NCI-H1048 (cell line): ENCODE measurements at regions not wholly inside any gene's neighbourhood (a gene's known extent, or its start where the extent isn't known, plus 50 kb on each side); places are given as distances from the start of the nearest gene placed in this dataset.

Experiments used
- DNase-seq: peaks from one replicate; lab custom pipeline; 2025; lab: John Stamatoyannopoulos, UW

DNA sequence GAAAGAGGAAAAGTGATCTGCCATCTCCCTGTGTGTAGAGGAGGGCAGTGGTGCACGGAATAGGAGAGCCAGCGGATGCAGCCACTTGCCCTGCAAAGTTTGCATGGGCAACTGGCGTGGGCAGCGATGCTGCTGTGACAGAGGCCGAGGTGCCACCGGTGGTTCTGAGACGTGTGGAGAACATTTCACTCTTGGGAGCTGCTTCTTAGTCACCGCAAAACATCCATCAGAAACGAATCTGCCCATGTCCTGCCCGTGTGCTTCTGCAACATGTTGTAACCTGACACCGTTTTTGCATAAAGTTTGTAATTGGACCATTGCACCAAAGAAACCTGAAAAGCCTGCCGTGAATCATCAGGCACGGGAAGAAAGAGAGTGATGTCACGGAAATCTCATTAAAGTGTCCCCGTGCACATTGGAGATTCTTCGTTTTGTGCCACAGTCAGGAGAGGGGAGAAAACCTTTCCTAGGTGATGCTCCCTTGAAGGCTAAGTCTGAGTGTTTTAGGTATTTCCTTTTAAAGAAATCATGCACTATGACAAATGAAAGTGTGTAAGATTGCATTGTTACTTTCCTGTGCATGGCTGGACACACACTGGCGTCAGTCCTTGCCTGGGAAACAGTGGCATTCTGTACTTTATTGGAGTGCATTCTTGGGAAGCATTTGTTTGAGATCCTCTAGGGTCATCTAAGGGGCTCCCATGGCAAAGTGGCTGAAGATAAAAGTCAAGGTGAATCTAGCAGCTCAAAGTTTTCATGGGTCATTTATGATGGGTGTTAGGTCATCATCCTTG lies 302.6 kb downstream of the KLF6 start:
- peak; percentile 88 for DNase-seq

DNA sequence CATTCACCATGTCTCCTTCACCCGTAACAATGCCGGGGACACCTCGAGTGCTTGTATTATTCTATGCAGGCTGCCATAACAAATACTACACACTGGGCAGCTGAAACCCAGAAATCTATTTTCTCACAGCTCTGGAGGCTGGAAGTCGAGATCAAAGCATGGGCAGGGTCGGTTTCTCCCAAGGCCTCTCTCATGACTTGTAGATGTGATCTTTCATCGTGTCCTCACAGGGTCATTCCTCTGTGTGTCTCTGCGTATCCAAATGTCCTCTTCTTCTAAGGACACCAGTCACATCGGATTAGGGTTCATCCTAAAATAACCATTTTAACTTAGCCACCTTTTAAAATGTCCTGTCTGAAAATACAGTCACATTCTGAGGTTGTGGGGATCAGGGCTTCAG lies 303.5 kb downstream of the KLF6 start:
- no peak for DNase-seq

DNA sequence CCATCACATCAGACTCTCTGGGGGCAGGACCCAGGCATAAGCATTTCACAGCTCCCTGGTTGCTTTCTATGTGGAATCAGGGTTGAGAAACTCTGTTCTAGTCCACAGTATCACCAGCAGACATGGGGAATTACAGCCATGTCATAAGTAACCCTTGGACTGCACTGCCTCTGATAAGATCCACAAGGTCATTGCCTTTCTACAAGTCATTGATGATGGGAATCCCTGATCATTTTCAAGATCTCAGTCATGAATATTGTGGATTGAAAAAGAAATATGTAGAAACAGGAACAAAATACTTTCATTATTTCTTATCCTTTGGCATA lies 304.1 kb downstream of the KLF6 start:
- DNase-seq = no peak

DNA sequence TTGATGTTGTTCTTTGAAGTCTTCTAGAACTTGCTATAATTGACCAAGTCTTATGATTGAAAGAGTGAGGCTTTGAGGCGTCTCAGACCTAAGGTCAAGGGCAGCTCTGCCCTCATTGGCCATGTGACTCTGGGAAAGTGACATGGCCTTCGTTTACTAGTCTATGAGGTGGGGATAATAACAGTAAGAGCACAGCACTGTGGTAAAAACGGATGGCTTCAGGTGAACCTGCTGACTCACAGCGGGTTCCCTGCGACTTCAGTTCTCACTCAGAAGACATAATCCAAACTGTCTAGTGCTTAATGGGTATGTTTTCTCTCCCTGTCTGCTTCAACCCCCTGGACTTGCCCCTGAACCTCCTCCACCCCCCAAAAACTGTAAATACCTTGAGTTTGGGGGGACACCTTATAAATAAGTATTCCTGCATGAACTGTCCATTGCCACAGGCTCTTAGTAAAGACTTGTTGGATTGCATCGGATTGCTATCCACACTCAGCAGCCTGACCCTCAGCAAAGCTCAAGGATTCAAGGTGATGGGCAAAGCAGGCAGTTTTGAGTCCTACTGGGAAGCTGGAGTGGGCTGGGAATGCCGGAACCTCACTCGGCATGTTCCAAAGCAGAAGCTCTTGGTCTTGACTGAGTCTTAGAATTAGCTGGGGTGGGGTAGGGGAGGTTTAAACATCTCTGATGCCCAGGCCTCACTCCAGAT lies 304.6 kb downstream of the KLF6 start:
- no peak for DNase-seq

DNA sequence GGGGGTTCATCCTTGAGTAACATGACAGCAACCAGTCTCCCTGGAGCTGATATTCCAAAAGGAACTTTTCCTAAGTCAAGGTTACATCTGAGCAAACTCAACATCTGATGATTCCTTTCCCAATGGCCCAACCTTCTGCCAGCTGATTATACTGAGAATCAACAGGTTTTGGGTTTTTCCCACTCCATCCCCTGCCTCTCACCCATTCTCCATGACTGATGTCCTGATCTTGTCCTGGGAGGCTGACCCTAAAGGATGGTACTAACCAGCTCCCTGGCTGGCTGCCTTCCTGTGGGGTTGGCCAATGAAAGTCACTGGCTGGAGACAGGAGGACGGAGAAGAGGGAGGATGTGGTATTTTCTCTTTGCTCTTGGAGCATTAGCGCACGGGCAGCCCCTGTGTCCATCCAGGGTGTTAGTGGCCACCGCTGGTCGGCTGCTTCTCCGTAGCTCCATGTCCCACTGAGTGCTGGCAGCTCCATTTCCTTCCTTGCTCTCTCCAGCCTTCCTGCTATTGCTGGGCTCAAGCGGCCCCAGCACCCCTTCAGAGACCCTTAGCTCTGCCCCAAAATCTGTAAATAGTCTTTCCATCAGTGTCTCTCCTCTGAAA lies 306.2 kb upstream of the PITRM1 start:
- DNase-seq = no peak

DNA sequence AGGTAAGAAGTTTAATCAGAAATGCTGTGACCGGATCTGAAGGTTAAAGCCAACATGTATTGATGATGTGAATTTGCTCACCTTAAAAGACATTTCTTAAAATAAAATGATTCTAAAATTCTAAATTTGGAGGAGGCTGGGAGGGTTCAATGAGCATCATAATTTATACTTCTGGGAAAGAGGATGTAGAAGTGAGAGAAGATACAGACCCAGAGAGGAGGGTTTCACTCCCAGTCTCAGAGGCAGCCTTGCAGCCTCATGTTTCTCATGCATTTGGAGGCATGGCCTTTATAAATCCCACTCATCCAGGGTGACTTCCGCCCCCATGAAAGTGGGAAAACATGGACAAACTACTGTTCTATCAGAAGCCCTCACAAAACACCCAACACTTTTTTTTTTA lies 305.6 kb upstream of the PITRM1 start:
- no peak for DNase-seq

DNA sequence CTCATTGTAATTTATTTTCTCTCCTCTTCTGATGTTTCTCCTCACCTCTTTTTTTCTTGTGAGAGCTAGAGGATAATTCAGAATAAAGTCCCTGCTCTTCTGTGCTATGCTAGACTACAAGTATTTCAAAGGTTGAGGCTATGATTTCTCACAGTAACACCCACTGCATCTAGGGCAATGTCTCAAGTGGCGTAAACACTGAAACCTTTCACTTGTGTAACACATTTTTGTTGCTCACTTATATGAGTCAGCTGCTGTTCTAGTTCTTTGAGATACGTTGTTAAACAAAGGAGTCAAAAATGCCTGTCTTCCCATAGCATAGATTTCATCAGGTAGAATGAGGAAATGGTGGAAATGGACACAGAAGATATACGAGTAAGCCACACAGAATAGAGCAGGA lies 305.1 kb upstream of the PITRM1 start:
- no peak for DNase-seq

DNA sequence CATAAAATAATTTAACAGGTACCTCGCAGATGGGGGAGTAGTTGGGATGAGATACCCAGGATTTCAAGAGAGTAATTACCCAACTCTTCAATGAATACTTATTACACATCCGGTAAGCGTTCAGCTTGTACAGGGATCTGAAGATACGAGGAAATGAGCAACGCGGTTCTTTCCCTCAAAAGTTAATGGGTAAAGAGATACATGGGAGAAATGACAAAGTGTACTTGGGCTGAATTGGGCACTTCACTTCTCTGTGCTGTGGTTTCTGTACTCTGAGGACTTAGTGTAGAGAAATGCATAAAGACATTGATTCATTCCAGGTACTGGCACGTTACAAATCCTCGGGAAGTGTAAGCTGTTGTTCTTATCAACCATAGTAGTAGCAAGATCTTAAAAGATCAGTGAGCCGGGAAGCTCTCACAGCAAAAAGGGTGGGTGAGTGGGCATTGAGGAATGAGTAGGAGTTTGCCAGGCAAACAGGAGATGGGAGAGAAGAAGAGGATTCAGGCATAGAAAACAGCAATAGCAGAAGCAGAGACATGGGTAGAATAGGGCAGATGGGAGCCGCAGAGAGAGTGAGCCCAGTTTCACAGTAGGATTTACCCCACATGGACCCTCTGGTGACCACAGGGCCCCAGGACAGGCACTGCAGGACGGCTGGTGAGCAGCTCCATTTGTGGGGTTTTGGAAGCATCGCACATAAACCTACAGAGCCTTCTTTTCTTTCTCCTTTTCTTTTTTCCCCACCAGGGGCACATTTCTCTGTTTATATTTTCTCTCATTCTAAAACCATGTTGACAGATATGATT lies 304.3 kb upstream of the PITRM1 start:
- no peak for DNase-seq

DNA sequence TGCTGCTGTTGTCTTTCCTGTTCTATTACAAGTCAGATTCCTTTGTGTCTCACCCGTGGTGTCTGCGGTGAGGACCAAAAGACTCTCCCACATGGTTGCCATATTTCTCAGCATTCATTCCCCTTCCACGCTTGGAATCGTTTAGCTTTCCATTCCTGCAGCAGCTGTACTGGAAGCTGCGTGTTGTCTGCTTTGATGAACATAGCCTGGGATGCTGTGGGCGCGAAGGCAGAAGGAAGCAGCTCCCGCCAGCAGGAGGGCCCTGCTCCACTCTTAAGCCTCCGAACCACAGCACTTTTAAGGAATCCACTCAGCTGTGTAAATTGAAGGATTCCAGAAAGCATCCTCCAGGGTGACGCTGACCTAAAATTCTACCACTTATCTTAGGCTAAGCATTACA lies 303.6 kb upstream of the PITRM1 start:
- DNase-seq = no peak

DNA sequence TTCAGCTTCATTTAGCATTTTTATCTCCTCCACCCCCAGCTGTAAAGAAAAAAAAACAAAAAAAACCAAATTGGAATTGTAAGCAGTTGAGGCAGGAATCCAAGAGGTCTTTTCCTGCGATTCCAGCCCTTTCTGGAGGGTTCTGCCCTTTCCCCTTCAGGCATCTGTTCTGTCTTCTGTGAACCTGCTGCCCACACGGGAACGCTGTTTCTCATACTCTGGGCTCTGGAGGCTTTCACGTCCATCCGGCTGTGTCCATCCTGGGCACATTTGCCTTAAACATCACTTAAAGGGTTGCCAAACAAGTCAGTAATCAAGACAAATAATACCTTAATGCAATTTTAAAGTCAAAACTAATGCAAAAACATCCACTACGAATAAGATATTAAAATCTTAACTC lies 302.8 kb upstream of the PITRM1 start:
- DNase-seq = no peak

DNA sequence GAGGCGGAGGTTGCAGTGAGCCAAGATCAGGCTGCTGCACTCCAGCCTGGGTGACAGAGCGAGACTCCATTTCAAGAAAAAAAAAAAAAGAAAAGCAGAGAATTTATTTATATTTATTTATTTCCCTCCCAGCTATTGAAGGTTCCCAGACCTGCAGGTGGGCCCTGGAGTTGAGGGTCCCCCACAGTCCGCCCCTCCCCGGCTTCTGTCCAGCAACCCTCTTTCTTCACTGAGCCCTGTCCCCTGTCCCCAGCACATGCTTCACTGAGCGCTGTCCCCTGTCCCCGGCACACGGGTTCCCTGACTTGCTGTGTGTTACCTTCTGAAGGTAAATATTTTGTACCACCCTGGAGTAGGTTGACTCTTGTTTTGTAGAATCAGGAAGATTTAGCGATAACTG lies 301.7 kb upstream of the PITRM1 start:
- no peak for DNase-seq

DNA sequence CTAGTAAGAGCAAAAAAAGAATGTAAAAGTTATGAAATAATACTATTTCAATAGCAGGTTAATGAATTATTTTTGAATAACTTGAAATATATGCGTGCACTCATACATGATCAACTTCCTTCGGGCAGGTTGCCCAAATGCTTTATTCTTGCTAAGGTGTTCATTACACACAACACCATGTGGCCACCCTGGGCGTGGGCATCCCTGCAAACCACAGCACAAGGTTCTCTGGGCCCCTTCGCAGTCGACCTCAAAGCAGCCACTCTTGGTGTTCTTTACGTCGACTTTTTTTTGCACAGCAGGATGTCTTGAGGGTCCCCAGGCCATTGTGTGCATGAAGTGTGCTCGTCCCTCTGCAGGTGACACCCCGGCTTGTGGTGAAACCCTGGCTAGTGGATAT lies 300.7 kb upstream of the PITRM1 start:
- DNase-seq = no peak

DNA sequence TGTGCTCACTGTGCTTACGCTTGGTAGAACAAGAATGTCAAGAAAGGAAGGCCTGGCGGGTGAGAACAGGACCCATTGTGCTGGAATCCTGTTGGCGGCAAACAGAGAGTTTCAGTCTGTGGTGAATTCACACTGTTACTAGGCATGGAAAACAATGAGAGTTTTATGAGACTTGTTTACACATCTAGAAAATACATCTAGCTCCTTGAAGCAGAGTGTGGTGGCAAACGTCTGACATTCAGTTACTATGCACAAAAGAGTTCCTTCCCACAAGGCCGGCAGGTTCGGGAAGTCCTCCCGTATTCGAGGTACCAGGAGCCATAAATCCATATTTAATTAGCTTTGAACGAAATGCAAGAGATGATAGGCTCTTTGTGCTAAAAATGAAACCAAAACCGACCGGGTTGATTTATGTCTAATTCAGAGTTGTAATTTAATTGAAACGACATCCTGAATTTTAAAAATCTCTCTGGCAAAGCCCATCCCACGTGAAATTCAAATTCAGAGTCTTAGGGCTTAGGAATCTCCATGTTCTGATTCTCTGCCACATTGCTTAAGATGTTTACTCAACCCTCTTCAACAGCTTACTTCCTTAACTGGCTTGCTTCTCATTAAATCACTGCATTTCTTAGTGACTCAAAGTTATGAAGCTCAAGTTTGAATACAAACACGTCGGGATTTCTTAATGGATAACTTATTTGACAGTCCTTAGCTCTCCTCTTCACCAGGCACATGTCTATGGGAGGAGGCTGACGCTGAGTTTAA lies 299.9 kb upstream of the PITRM1 start:
- DNase-seq = no peak

DNA sequence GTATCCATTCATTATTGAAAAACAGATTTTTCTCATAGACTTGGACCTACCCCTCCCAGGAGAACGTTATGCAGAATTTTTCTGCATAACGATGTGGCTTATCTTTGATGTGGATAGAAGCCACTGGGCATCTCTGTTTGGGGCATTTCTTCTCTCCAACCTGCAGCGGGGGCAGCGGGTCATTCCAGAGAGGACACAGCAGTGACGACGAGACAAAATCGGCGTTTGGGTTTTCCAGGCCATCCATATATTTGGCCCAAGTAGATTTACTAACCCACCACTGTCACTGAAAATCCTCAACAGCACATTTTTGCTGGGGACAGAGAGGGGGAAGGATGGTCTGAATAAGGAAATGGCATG lies 299.3 kb upstream of the PITRM1 start:
- no peak for DNase-seq

DNA sequence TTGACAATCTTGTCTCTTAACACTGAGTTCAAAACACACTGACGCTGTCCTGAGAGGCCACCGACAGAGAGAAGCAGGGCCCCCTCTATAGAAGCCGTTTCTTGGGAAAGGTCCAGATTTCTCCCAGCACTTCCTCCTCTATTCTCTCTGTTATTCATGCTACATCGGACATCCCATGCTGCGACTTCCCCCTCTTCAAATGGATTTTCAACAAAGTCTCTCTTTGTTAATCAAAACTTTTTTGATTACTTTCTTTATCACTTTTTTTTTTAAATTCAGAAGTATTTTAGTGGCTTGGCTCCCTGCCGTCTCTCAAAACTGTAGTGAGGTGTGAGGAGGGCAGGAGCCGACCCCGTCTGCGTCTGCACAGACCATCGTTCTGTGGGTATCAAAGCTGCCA lies 298.9 kb upstream of the PITRM1 start:
- no peak for DNase-seq

DNA sequence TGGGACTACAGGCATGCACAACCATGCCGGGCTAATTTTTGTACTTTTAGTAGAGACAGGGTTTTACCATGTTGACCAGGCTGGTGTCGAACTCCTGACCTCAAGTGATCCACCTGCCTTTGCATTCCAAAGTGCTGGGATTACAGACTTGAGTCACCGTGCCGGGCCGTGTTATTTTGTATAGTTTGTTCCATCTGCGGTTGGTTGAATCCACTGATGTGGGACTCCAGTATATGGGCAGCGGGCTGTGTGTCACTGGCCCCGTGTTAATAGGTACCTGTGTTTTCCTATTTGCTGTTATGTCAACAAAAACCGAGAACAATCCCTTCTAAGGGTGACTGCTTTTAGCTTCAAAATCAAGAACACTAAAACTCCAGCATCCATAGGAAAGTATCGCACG lies 297.6 kb upstream of the PITRM1 start:
- DNase-seq = no peak

DNA sequence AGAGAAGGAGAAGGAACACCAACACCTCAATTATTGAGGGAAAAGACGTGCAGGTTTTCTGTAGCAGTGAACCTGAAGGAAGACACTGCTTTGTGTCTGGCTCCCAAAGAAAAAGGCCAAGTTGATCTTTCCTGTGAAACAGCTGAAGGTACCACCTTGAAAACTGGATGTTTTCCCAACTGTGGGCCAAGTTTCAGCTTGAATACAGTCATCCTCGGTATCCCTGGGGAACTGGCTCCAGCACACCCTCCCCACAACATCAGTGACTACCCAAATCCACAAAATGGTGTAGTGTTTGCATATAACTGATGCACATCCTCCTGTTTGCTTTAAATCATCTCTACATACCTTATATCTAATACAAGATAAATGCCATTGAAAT lies 297.0 kb upstream of the PITRM1 start:
- DNase-seq = no peak

DNA sequence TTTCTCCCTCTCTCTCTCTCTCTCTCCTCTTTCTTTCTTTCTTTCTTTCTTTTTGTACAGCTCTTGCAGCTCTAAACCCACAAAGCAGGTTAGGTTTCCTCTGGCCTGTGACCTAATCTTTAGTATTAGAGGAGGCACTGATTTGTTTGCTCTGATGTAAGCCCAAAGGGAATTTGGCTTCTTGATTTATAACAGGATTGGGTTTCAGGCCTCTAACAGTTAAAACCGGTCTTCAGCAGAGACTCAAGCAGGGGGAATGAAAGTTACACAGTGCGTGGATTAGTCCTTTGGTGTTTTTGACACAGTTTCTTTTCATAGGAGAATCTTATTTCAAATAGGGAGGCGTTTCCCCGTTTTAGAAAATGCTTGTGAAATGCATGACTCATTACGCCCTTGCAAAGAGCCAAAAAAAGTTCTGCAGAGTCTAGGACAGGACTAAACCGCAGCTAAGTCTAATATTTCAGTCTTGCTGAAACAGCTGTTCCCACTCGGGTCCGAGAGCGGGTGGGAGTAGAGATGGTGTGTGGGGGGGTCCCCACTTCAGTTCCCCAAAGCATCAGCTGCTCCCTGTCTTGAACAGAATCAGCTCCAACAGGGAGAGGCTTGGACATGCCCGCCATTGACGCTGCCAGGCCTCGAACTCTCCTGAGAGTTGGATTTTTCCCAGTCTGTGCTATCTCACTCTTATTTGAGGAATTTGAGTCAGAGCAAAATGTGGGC lies 296.5 kb upstream of the PITRM1 start:
- no peak for DNase-seq

DNA sequence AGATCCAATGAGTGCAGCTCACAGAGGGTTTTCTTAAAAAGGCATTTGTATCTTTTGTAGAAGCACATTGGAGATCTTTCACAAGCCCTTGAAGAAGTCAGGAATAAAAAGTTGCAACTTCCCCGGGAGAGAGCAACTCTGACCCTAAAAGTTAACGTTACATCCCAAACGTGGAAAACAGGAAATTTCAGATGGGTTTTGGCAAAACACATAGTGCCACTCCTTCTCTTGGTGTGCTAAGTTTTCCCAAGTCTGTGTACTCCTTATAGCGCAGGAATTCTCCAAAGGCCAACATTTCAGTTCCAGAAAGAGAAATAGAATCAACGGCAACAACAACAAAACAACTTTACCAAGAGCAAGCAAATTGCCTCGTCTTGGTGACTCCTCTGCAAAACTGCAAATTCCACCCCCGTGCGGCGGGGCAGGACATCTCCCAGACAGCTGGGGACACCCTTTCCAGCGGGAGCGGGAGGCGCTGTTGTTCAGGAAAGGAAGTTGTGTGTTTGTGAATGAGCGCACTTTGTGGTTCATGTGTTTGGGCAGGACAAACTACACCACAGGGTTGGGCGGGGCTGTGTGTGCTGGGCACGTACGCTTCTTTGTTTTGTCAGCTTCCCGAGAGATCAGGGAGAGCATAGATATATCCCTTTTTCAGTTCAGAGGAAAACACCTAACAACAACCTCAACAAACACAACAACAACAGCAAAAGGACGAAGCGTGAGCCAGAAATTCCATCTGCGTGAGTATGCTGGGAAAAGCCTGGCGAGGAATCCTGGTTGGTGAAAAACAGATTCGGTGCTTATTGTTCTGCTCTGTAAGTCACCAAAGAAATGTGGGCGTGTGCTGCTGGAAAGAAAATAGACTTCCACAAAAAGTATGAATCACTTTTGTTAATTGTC lies 294.7 kb upstream of the PITRM1 start:
- DNase-seq = no peak

DNA sequence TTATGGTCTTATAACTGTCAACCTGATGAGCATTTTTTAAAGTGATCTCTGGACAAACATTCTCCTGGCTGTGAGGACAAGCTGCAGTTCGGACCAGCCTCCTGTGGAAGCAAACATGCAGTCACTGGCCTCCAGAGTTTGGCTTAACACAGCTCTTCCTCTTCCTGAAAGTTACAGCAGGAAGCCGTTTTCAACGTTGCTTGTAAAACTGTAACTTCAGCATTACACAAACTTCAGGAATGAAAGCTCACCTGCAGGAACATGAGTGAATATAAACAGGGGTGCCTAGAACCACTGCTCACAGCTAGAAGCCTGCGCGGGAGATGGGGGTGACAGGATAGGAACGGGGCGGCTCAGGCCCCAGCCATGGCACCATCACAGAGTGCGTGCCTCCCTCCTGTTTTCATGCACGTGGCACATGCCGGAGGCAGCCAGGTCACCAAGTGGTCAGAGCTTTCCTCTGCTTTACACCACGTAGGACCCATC lies 292.9 kb upstream of the PITRM1 start:
- no peak for DNase-seq
